H9 (cell line): ENCODE measurements at regions not wholly inside any gene's neighbourhood (a gene's known extent, or its start where the extent isn't known, plus 50 kb on each side); places are given as distances from the start of the nearest gene placed in this dataset.

Experiments
- DNase-seq: peaks from one replicate; pipeline ENCODE4 v3.0.0-alpha.2; 2017
- H2AFZ ChIP-seq: one replicate; pipeline ENCODE4 v1.6.1; 2013; ENCODE audit warnings: mild to moderate bottlenecking, low read length, control low read depth, moderate library complexity
- H2AK5ac ChIP-seq: 2 replicates; pipeline ENCODE4 v1.6.1; 2013; ENCODE audit warnings: low read length, control low read depth, mixed read lengths; ENCODE audit not compliant: insufficient read length
- H2BK120ac ChIP-seq: one replicate; pipeline ENCODE4 v1.6.1; 2013; ENCODE audit warnings: low read depth, mild to moderate bottlenecking, low read length, control low read depth, inconsistent platforms; ENCODE audit not compliant: poor library complexity, severe bottlenecking
- H2BK12ac ChIP-seq: 2 replicates; pipeline ENCODE4 v1.6.1; 2013; ENCODE audit warnings: low read length, control low read depth, mixed read lengths, low read depth; ENCODE audit not compliant: insufficient read length
- H2BK15ac ChIP-seq: 2 replicates; pipeline ENCODE4 v1.6.1; 2013; ENCODE audit warnings: low read depth, low read length, control low read depth
- H2BK20ac ChIP-seq: one replicate; pipeline ENCODE4 v1.6.1; 2013; ENCODE audit warnings: low read depth, mild to moderate bottlenecking, low read length, control low read depth, inconsistent platforms; ENCODE audit not compliant: poor library complexity, severe bottlenecking
- H2BK5ac ChIP-seq: 2 replicates; pipeline ENCODE4 v1.6.1; 2013; ENCODE audit warnings: low read length, control low read depth, mixed read lengths; ENCODE audit not compliant: insufficient read length
- H3K14ac ChIP-seq: 2 replicates; pipeline ENCODE4 v1.6.1; 2013; ENCODE audit warnings: low read length, control low read depth; ENCODE audit not compliant: insufficient read depth
- H3K18ac ChIP-seq: 2 replicates; pipeline ENCODE4 v1.6.1; 2013; ENCODE audit warnings: low read depth, mild to moderate bottlenecking, mixed read lengths, low read length, control low read depth; ENCODE audit not compliant: insufficient read length
- H3K23ac ChIP-seq: 2 replicates; pipeline ENCODE4 v1.6.1; 2013; ENCODE audit warnings: low read length, control low read depth, mixed read lengths, low read depth; ENCODE audit not compliant: insufficient read length
- H3K23me2 ChIP-seq: 2 replicates; pipeline ENCODE4 v1.6.1; 2013; ENCODE audit warnings: low read depth, mild to moderate bottlenecking, mixed read lengths, low read length, control low read depth; ENCODE audit not compliant: insufficient read length, poor library complexity, severe bottlenecking
- H3K27ac ChIP-seq: 2 replicates; pipeline ENCODE4 v1.5.1; 2013; ENCODE audit warnings: low read length, control low read depth, mixed read lengths, low read depth; ENCODE audit not compliant: insufficient read length
- H3K27me3 ChIP-seq: 2 replicates; pipeline ENCODE4 v1.6.1; 2013; ENCODE audit warnings: low read length, control low read depth, inconsistent platforms; ENCODE audit not compliant: insufficient read depth
- H3K4ac ChIP-seq: 2 replicates; pipeline ENCODE4 v1.6.1; 2013; ENCODE audit warnings: low read depth, mild to moderate bottlenecking, control low read depth, inconsistent platforms, low read length, moderate library complexity
- H3K4me1 ChIP-seq: 2 replicates; pipeline ENCODE4 v1.6.1; 2013; ENCODE audit warnings: low read length, control low read depth, inconsistent platforms; ENCODE audit not compliant: insufficient read depth
- H3K4me2 ChIP-seq: 2 replicates; pipeline ENCODE4 v1.6.1; 2013; ENCODE audit warnings: low read length, control low read depth, mixed read lengths; ENCODE audit not compliant: insufficient read length, insufficient read depth
- H3K56ac ChIP-seq: 2 replicates; pipeline ENCODE4 v1.6.1; 2013; ENCODE audit warnings: low read depth, mild to moderate bottlenecking, mixed read lengths, low read length, control low read depth; ENCODE audit not compliant: insufficient read length
- H3K79me1 ChIP-seq: 2 replicates; pipeline ENCODE4 v1.6.1; 2013; ENCODE audit warnings: low read depth, mild to moderate bottlenecking, moderate library complexity, low read length, control low read depth, inconsistent platforms; ENCODE audit not compliant: insufficient read depth, poor library complexity, severe bottlenecking
- H3K79me2 ChIP-seq: 2 replicates; pipeline ENCODE4 v1.6.1; 2013; ENCODE audit warnings: low read length, control low read depth, inconsistent platforms; ENCODE audit not compliant: insufficient read depth
- H3K9ac ChIP-seq: 2 replicates; pipeline ENCODE4 v1.6.1; 2013; ENCODE audit warnings: low read length, control low read depth, mixed read lengths; ENCODE audit not compliant: insufficient read length; ENCODE audit errors: extremely low read depth
- H3K9me3 ChIP-seq: one replicate; pipeline ENCODE4 v1.6.1; 2013; ENCODE audit warnings: low read depth, low read length, inconsistent platforms; ENCODE audit not compliant: control insufficient read depth
- H3T11ph ChIP-seq: one replicate; pipeline ENCODE4 v1.6.1; 2013; ENCODE audit warnings: mild to moderate bottlenecking, low read length, control low read depth, inconsistent platforms
- H4K20me1 ChIP-seq: one replicate; pipeline ENCODE4 v1.6.1; 2013; ENCODE audit not compliant: control insufficient read depth, insufficient read length, insufficient read depth
- H4K5ac ChIP-seq: 2 replicates; pipeline ENCODE4 v1.6.1; 2013; ENCODE audit warnings: low read depth, mild to moderate bottlenecking, mixed read lengths, low read length, control low read depth; ENCODE audit not compliant: insufficient read length
- H4K8ac ChIP-seq: replicated peaks from 2 replicates; pipeline ENCODE4 v1.6.1; 2013; ENCODE audit warnings: low read length, control low read depth, mixed read lengths, low read depth; ENCODE audit not compliant: insufficient read length
- H4K91ac ChIP-seq: 2 replicates; pipeline ENCODE4 v1.6.1; 2013; ENCODE audit warnings: low read depth, mild to moderate bottlenecking, moderate library complexity, mixed read lengths, low read length, control low read depth; ENCODE audit not compliant: insufficient read length
- H3K27ac Mint-ChIP-seq, 3 experiments: 2 replicates in 2 of 3; 3 replicates in 1 of 3; pipeline ENCODE4 v1.8.0; 2020 to 2021; ENCODE audit warnings: mixed read lengths in 3 of 3, mild to moderate bottlenecking in 1 of 3, moderate library complexity in 1 of 3
- H3K27me3 Mint-ChIP-seq: 2 replicates; pipeline ENCODE4 v1.8.0; 2021; ENCODE audit warnings: low read depth, mild to moderate bottlenecking, moderate library complexity, mixed read lengths
- H3K36me3 Mint-ChIP-seq, 3 experiments: 2 replicates in 2 of 3; 3 replicates in 1 of 3; pipeline ENCODE4 v1.8.0; 2020 to 2021; ENCODE audit warnings: low read depth in 3 of 3, mixed read lengths in 3 of 3; ENCODE audit not compliant: insufficient read depth in 1 of 3
- H3K4me1 Mint-ChIP-seq, 2 experiments: 2 replicates each; pipeline ENCODE4 v1.8.0; 2020; ENCODE audit warnings: mixed read lengths in 2 of 2
- H3K4me3 Mint-ChIP-seq, 2 experiments: 2 replicates in 1 of 2; 3 replicates in 1 of 2; pipeline ENCODE4 v1.8.0; 2020 to 2021; ENCODE audit warnings: mild to moderate bottlenecking in 2 of 2, mixed read lengths in 2 of 2, moderate library complexity in 1 of 2
- H3K9me3 Mint-ChIP-seq, 2 experiments: 2 replicates in 1 of 2; 3 replicates in 1 of 2; pipeline ENCODE4 v1.8.0; 2020; ENCODE audit warnings: mild to moderate bottlenecking in 2 of 2, mixed read lengths in 2 of 2, moderate library complexity in 1 of 2
- WGBS: extraction: QIAGEN DNeasy Blood & Tissue Kit; methylation state at CpG from one replicate; pipeline ENCODE4 v1.1.7; 2013; ENCODE audit warnings: missing lambda C conversion rate, low lambda C conversion rate, mixed read lengths; ENCODE audit not compliant: insufficient read length; ENCODE audit errors: extremely low coverage; 5-methylcytosine and 5-hydroxymethylcytosine counted together
- TF ChIP-seq, protein P1 (sequence below): fragments of 200-600 bp; sonication (generic); conservative IDR thresholded peaks from 3 replicates; pipeline ENCODE4 v1.8.0; 2021; ENCODE audit warnings: antibody characterized with exemption, mild to moderate bottlenecking

DNA sequence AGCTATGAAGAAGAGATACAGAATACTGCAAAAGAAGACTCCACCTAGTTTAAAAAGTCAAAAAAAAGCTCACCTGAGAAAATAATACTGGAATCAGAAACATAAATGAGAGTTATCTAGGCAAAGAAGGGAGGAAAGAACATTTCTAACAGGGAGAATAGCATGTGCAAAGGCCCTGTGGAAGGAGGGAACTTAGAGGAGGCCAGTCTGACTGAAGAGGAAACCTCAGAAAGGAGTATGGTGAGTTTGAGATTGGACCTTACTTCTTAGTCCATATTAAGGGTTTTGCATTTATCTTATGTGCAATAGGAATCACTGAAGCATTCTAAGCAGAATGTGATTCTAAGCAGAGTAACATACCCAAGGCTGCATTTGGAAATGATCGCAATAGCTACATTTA is 193.2 kb downstream of the LNPK start:
- H3K36me3 Mint-ChIP-seq: no peaks in the 10 kb centered on the region
- Histone ChIP-seq H3K27ac (no peak overlapping the region), H3K56ac (no peak overlapping the region), H4K91ac (no peak overlapping the region), H3K9ac (no peak overlapping the region), H3K4me1 (no peaks in the 10 kb centered on the region), H2AFZ (no peak overlapping the region), H3K9me3 (no peaks in the 10 kb centered on the region), H2BK120ac (no peak overlapping the region), H2BK5ac (no peak overlapping the region), H3T11ph (no peak overlapping the region), H4K8ac (no peak overlapping the region), H3K23me2 (no peaks in the 10 kb centered on the region), H2BK15ac (no peak overlapping the region), H3K27me3 (no peaks in the 10 kb centered on the region), H3K18ac (no peak overlapping the region), H3K79me1 (no peaks in the 10 kb centered on the region), H2BK20ac (no peak overlapping the region), H3K4me2 (no peak overlapping the region), H3K23ac (no peak overlapping the region), H3K14ac (no peak overlapping the region), H4K20me1 (no peaks in the 10 kb centered on the region), H4K5ac (no peak overlapping the region), H2BK12ac (no peak overlapping the region), H2AK5ac (no peak overlapping the region), H3K79me2 (no peaks in the 10 kb centered on the region), H3K4ac (no peak overlapping the region)
- no peaks in the 10 kb centered on the region; the same call in 1 of the 2 replicates for H3K27me3 Mint-ChIP-seq
- TF ChIP-seq, protein P1, sequence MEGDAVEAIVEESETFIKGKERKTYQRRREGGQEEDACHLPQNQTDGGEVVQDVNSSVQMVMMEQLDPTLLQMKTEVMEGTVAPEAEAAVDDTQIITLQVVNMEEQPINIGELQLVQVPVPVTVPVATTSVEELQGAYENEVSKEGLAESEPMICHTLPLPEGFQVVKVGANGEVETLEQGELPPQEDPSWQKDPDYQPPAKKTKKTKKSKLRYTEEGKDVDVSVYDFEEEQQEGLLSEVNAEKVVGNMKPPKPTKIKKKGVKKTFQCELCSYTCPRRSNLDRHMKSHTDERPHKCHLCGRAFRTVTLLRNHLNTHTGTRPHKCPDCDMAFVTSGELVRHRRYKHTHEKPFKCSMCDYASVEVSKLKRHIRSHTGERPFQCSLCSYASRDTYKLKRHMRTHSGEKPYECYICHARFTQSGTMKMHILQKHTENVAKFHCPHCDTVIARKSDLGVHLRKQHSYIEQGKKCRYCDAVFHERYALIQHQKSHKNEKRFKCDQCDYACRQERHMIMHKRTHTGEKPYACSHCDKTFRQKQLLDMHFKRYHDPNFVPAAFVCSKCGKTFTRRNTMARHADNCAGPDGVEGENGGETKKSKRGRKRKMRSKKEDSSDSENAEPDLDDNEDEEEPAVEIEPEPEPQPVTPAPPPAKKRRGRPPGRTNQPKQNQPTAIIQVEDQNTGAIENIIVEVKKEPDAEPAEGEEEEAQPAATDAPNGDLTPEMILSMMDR: no peak
- DNase-seq: no peak
- WGBS: no CpG with 5 or more reads among the region's 1 CpG
- H3K4me1 Mint-ChIP-seq: peaks cover 4 to 6% of the 10 kb centered on the region in 2 experiments; a peak in 3 of 4 replicates
- no peak overlapping the region for H3K4me3 Mint-ChIP-seq
- no peaks in the 10 kb centered on the region for H3K9me3 Mint-ChIP-seq
- H3K27ac Mint-ChIP-seq: no peak overlapping the region
